Right atrium auricular region (tissue), 2 donors: ENCODE measurements at regions not wholly inside any gene's neighbourhood (a gene's known extent, or its start where the extent isn't known, plus 50 kb on each side); places are given as distances from the start of the nearest gene placed in this dataset.

ENCODE experiments used
- DNase-seq: peaks from one replicate; pipeline ENCODE4 v3.0.0-alpha.2; 2019; ENCODE audit warnings: low spot score
- H3K27ac ChIP-seq, 2 donors: fragments of 200-600 bp; sonication (generic); 1 replicate in 1 of 2; 2 replicates in 1 of 2; pipeline ENCODE4 v1.5.1; 2016 to 2019
- H3K27me3 ChIP-seq, 2 donors: fragments of 200-600 bp; sonication (generic); one replicate each; pipeline versions ENCODE4 v1.5.1 to v1.6.0; 2017 to 2019
- H3K36me3 ChIP-seq: fragments of 200-600 bp; sonication (generic); one replicate; pipeline ENCODE4 v1.5.1; 2016
- H3K4me1 ChIP-seq, 2 donors: fragments of 200-600 bp; sonication (generic); one replicate each; pipeline versions ENCODE4 v1.5.1 to v1.6.0; 2017 to 2019
- H3K4me3 ChIP-seq, 2 donors: fragments of 200-600 bp; sonication (generic); 1 replicate in 1 of 2; 2 replicates in 1 of 2; pipeline ENCODE4 v1.5.1; 2017 to 2019; ENCODE audit warnings: mild to moderate bottlenecking in 1 of 2, moderate library complexity in 1 of 2
- H3K9me3 ChIP-seq, 2 donors: fragments of 200-600 bp; sonication (generic); one replicate each; pipeline ENCODE4 v1.5.1; 2019
- CTCF ChIP-seq, 2 donors: fragments of 200-600 bp; sonication (generic); IDR thresholded peaks; one replicate each; pipeline ENCODE4 v1.5.1; 2019; ENCODE audit warnings: antibody characterized with exemption in 2 of 2

DNA sequence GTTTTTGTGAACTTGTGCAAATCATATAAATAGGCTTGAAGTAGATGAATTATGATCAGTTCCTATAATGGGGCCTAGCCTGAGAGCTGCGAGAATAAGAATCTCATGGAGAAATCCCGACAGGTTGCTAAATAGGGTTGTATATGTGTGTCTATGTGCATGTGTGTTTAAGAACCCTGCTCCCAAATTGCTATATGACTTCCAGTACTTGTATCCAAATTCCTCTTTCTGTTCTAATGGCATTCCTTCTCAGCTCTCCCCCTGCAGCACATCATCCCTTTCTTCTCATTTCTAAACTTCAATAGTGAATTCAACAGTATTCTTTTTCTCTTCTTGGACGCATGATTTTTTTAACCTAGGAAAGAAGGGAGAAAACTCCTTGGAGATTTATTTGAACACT, 277.2 kb downstream of the GAS1 start:
- DNase-seq, result no peak
- Histone ChIP-seq H3K27ac (no peak overlapping the region), H3K9me3 (peaks cover 0 to 19% of the 10 kb centered on the region in 2 donors), H3K27me3 (no peaks in the 10 kb centered on the region), H3K4me1 (no peaks in the 10 kb centered on the region), H3K4me3 (no peak overlapping the region), H3K36me3 (no peaks in the 10 kb centered on the region)
- TF ChIP-seq CTCF (IDR thresholded peaks at IDR 0.05), result no peak

DNA sequence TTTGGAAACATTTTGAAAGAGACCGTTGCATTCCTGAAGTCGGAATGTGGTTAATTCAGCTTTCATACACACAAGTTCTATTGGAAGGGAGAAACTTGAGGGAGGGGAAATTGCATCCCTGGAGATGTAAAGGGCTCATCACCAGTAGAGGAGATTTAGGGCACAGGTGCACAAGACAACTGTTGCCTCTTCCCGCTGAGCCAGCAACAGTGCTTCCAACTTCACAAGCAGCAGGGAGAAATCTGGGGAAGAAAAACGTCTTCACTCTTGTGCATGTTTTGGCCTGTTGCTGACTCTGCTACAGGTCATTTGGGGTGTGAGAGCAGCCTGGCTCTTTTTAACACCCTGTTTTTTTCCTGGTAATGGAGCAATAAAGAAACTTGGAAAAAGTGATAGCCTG, 277.9 kb downstream of the GAS1 start:
- no peak for TF ChIP-seq CTCF (IDR thresholded peaks at IDR 0.05)
- Histone ChIP-seq H3K27me3 (no peaks in the 10 kb centered on the region), H3K4me3 (no peak overlapping the region), H3K36me3 (no peaks in the 10 kb centered on the region), H3K4me1 (no peaks in the 10 kb centered on the region), H3K27ac (no peak overlapping the region), H3K9me3 (peaks cover 0 to 19% of the 10 kb centered on the region in 2 donors)
- DNase-seq, result no peak

DNA sequence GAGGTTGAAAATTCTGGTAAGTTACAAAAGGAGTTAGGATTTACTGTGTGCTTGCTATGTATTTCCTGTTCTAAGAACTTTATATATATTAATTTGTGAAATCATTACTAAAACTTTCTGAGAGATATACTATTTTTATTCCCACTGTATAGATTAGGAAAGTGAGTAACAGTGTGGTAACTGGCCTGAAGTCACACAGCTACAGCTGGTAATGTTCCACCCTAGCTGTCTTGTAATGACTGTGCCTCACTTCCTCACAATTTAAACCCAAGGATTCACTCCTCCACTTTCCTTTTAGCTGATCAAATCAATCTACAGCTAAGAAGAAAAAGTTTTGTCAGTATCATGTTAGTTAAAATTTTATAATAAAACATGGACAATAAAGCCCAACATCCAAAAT, 278.8 kb downstream of the GAS1 start:
- Histone ChIP-seq H3K4me1 (no peaks in the 10 kb centered on the region), H3K27ac (no peak overlapping the region), H3K4me3 (no peak overlapping the region), H3K27me3 (no peaks in the 10 kb centered on the region), H3K9me3 (peaks cover 0 to 19% of the 10 kb centered on the region in 2 donors), H3K36me3 (no peaks in the 10 kb centered on the region)
- no peak for DNase-seq
- TF ChIP-seq CTCF (IDR thresholded peaks at IDR 0.05), result no peak

DNA sequence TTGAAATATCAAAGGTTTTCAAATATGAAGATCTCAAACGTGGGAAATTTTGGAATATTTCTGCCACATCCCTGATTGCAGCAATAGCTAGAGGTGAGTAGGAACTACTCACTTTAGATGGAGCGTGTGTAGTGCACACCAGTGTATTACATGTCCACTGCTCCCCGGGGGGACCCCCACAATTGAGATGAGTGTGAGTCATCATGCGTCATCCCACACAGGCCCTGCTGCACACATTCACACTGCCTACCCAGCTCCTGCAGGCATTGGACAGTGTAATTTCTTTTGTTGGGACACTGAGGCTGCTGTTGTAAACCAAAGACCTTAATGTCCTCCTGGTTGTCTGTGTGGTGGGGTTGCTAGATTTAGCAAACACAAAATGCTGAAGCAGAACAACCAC, 280.0 kb downstream of the GAS1 start:
- Histone ChIP-seq H3K36me3 (no peaks in the 10 kb centered on the region), H3K27me3 (no peaks in the 10 kb centered on the region), H3K27ac (no peak overlapping the region), H3K9me3 (peaks cover 0 to 19% of the 10 kb centered on the region in 2 donors), H3K4me3 (no peak overlapping the region), H3K4me1 (no peaks in the 10 kb centered on the region)
- TF ChIP-seq CTCF (IDR thresholded peaks at IDR 0.05), result no peak
- DNase-seq, result no peak

DNA sequence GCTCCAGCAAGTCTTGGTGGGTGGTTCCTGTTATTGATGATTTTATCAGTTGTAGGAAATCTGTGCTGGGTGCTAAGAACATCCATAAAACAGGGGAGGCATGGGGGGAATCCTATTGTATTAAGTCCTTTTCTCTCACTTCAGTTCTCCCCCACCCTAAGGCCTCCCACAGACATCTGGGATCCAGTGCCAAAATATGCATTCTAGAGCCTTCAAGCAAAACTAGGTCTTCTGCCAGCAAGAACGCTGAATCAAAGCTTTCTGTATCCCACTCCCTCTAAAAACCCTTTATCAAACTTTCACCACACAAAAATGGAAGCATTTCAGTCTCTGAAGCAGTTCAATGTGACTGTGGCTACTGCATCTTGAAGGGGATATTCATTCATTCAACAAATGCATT, 281.9 kb downstream of the GAS1 start:
- H3K27ac ChIP-seq, result no peak overlapping the region
- no peaks in the 10 kb centered on the region for H3K36me3 ChIP-seq
- H3K27me3 ChIP-seq, result no peaks in the 10 kb centered on the region
- H3K9me3 ChIP-seq, result peaks cover 0 to 5% of the 10 kb centered on the region in 2 donors
- no peak for TF ChIP-seq CTCF (IDR thresholded peaks at IDR 0.05)
- DNase-seq, result no peak
- no peaks in the 10 kb centered on the region for H3K4me1 ChIP-seq
- no peak overlapping the region for H3K4me3 ChIP-seq

- H3K27ac ChIP-seq, result no peak overlapping the region
- H3K27me3 ChIP-seq, result no peaks in the 10 kb centered on the region
- no peak overlapping the region for H3K4me3 ChIP-seq
- no peaks in the 10 kb centered on the region for H3K4me1 ChIP-seq
- no peaks in the 10 kb centered on the region for H3K9me3 ChIP-seq
- DNase-seq, result no peak
- no peak for TF ChIP-seq CTCF (IDR thresholded peaks at IDR 0.05)
- H3K36me3 ChIP-seq, result no peaks in the 10 kb centered on the region
Measured at GRCh38 chr9:86664603-86665002, 282.7 kb downstream of the GAS1 start.
